ENCODE measurements at regions not wholly inside any gene's neighbourhood (a gene's known extent, or its start where the extent isn't known, plus 50 kb on each side); places are given as distances from the start of the nearest gene placed in this dataset.

- TF ChIP-seq NFXL1 (IDR thresholded peaks at IDR 0.05; ENCODE audit: borderline replicate concordance) (no peak), FOXM1 (IDR thresholded peaks at IDR 0.05; ENCODE audit: low read depth, low read length) (no peak), ETV6 (conservative IDR thresholded peaks at IDR 0.05 in 1 of 2, IDR thresholded peaks at IDR 0.05 in 1 of 2; ENCODE audit: borderline replicate concordance in 1 of 2, low read depth in 1 of 2) (no peak), ZNF24 (IDR thresholded peaks at IDR 0.05) (no peak), RFX5 (IDR thresholded peaks at IDR 0.05; ENCODE audit: low read depth, low read length) (no peak), PML (IDR thresholded peaks at IDR 0.05; ENCODE audit: low read length) (no peak), RUNX3 (IDR thresholded peaks at IDR 0.05; ENCODE audit: low read length) (no peak), ZNF274 (IDR thresholded peaks at IDR 0.05; ENCODE audit: insufficient read depth, insufficient read length) (no peak), EED (IDR thresholded peaks at IDR 0.05; ENCODE audit: low read depth) (no peak)
Observed at GRCh38 chr12:92288561-92288960, 142.9 kb upstream of the BTG1 start (continued).

- no peak for FAIRE-seq
- RAD21 ChIA-PET (ENCODE audit: unreplicated experiment): no interaction called here
- TF ChIP-seq ZBTB33 (IDR thresholded peaks at IDR 0.05) (no peak), SMAD5 (IDR thresholded peaks at IDR 0.05; ENCODE audit: low read depth) (no peak), NFXL1 (IDR thresholded peaks at IDR 0.05; ENCODE audit: borderline replicate concordance) (no peak), SMARCA5 (IDR thresholded peaks at IDR 0.05) (no peak), WRNIP1 (IDR thresholded peaks at IDR 0.05; ENCODE audit: borderline replicate concordance, low read depth, low read length) (no peak), IRF5 (IDR thresholded peaks at IDR 0.05; ENCODE audit: borderline replicate concordance) (no peak), PBX3 (IDR thresholded peaks at IDR 0.05; ENCODE audit: insufficient replicate concordance, low read depth, low read length) (no peak), HCFC1 (IDR thresholded peaks at IDR 0.05; ENCODE audit: low read length) (no peak), CBX3 (IDR thresholded peaks at IDR 0.05; ENCODE audit: borderline replicate concordance, low read depth) (no peak)
Observed at GRCh38 chr12:92278378-92278828, 132.8 kb upstream of the BTG1 start.

More at GRCh38 chr12:92278378-92278828, 132.8 kb upstream of the BTG1 start:
- H3K9ac ChIP-seq (ENCODE audit: control insufficient read depth, insufficient read depth, low read length): no peak overlapping the region
- intact Hi-C loops (cut with micrococcal nuclease; ENCODE audit: unreplicated experiment): loop anchor here (5.0 kb wide), 1 partner anchor 294 kb away; no protein-coding TSS in a partner anchor
- H3K9me3 ChIP-seq (replicated peaks; ENCODE audit: control insufficient read depth, insufficient read depth, low read length): no peaks in the 10 kb centered on the region
- no TSS peak for BruUV-seq (replicated peaks)
- H3K4me1 ChIP-seq (ENCODE audit: control insufficient read depth, insufficient read depth, low read length): no peaks in the 10 kb centered on the region
- no peaks in the 10 kb centered on the region for H3K27me3 ChIP-seq (replicated peaks in 1 of 2; ENCODE audit: control insufficient read depth in 2 of 2, insufficient read depth in 2 of 2, low read length in 1 of 2)
- in situ Hi-C loops (cut with MboI): no loop called here
- DNase-seq (ENCODE audit: low read depth, low spot score) (no peak), ATAC-seq (no peak)
- 95% methylated on average over 2 of the region's 2 CpGs for WGBS (ENCODE audit: insufficient coverage, insufficient replicate concordance, low lambda C conversion rate, missing lambda C conversion rate)
- H3K4me2 ChIP-seq (ENCODE audit: control insufficient read depth, insufficient read depth): no peak overlapping the region
- H3K4me3 ChIP-seq: no peak overlapping the region
- ChIA-PET POLR2A (no interaction called here), SMC1A (ENCODE audit: uncharacterized antibody, unreplicated experiment) (interaction anchor here (0.9 to 1.6 kb wide), 6 partner anchors 14 to 114 kb away, joined by 3 to 4 read pairs (median 3); no protein-coding TSS in a partner anchor), CTCF (interaction anchor here (1.3 kb wide), 1 partner anchor 10 kb away, joined by 3 read pairs; no protein-coding TSS in a partner anchor)
- no peak overlapping the region for H3K27ac ChIP-seq (ENCODE audit: control insufficient read depth, insufficient read depth)
- H2AFZ ChIP-seq (ENCODE audit: control insufficient read depth, low read depth, low read length): no peak overlapping the region
- H4K20me1 ChIP-seq (ENCODE audit: control insufficient read depth, insufficient read depth): no peaks in the 10 kb centered on the region
- no peaks in the 10 kb centered on the region for H3K36me3 ChIP-seq (ENCODE audit: control insufficient read depth in 2 of 2, insufficient read depth in 2 of 2, low read length in 1 of 2)
- no peaks in the 10 kb centered on the region for H3K79me2 ChIP-seq (ENCODE audit: control insufficient read depth, insufficient read depth, low read length)

All from GM12878 (cell line).